Activated CD8-positive, alpha-beta T cell treated with anti-CD3 and anti-CD28 coated beads, Interleukin-2, amount 10 ng/mL, durations not matched to agents 7 days and 5 days (primary cell): ENCODE measurements at regions not wholly inside any gene's neighbourhood (a gene's known extent, or its start where the extent isn't known, plus 50 kb on each side); places are given as distances from the start of the nearest gene placed in this dataset.

Experiments used
- ATAC-seq: fragments of 150-1000 bp; cut with Tn5 transposase; one replicate; pipeline ENCODE4 v1.10.0; 2021; ENCODE audit warnings: moderate library complexity
- CTCF ChIA-PET: fragments of 350-600 bp; sonication (Branson Sonifier 250); formaldehyde crosslinking; loops from one replicate; lab custom pipeline; 2021; ENCODE audit warnings: antibody characterized with exemption; lab: Charles Lee
- POLR2A ChIA-PET: fragments of 350-600 bp; sonication (Branson Sonifier 250); formaldehyde crosslinking; loops from one replicate; lab custom pipeline; 2021; ENCODE audit warnings: antibody characterized with exemption; lab: Charles Lee
- DNase-seq: peaks from one replicate; pipeline ENCODE4 v3.0.0-alpha.2; 2020
- H3K27ac Mint-ChIP-seq: one replicate; pipeline ENCODE4 v1.8.0; 2021; ENCODE audit warnings: mild to moderate bottlenecking, mixed read lengths
- H3K27me3 Mint-ChIP-seq: one replicate; pipeline ENCODE4 v1.8.0; 2021; ENCODE audit warnings: low read depth, mixed read lengths
- H3K36me3 Mint-ChIP-seq: one replicate; pipeline ENCODE4 v1.8.0; 2021; ENCODE audit warnings: low read depth, mixed read lengths
- H3K4me1 Mint-ChIP-seq: one replicate; pipeline ENCODE4 v1.8.0; 2021; ENCODE audit warnings: low read depth, mixed read lengths
- H3K4me3 Mint-ChIP-seq: one replicate; pipeline ENCODE4 v1.8.0; 2021; ENCODE audit warnings: mild to moderate bottlenecking, mixed read lengths
- H3K9me3 Mint-ChIP-seq: one replicate; pipeline ENCODE4 v1.8.0; 2022; ENCODE audit warnings: mixed read lengths; ENCODE audit not compliant: insufficient read depth

GRCh38 chr3:40763807-40764206, 239.0 kb downstream of the ZNF621 start:
- no peak overlapping the region for H3K27ac Mint-ChIP-seq
- CTCF ChIA-PET: no interaction called here
- POLR2A ChIA-PET: no interaction called here
- DNase-seq (no peak), ATAC-seq (no peak)
- H3K4me3 Mint-ChIP-seq: no peak overlapping the region
- H3K9me3 Mint-ChIP-seq: no peaks in the 10 kb centered on the region
- H3K36me3 Mint-ChIP-seq: no peaks in the 10 kb centered on the region
- no peaks in the 10 kb centered on the region for H3K4me1 Mint-ChIP-seq
- H3K27me3 Mint-ChIP-seq: peaks cover 2% of the 10 kb centered on the region

- Mint-ChIP-seq H3K9me3 (no peaks in the 10 kb centered on the region), H3K4me1 (no peaks in the 10 kb centered on the region), H3K4me3 (no peak overlapping the region), H3K36me3 (no peaks in the 10 kb centered on the region), H3K27ac (no peak overlapping the region), H3K27me3 (peaks cover 2% of the 10 kb centered on the region)
- DNase-seq: no peak
- ATAC-seq: no peak
- ChIA-PET POLR2A (no interaction called here), CTCF (no interaction called here)
Measured at GRCh38 chr3:40764747-40765146, 240.0 kb downstream of the ZNF621 start.

- ChIA-PET CTCF (no interaction called here), POLR2A (no interaction called here)
- DNase-seq (no peak), ATAC-seq (no peak)
- no peak overlapping the region for H3K27ac Mint-ChIP-seq
- no peaks in the 10 kb centered on the region for H3K4me1 Mint-ChIP-seq
- no peaks in the 10 kb centered on the region for H3K36me3 Mint-ChIP-seq
- no peak overlapping the region for H3K4me3 Mint-ChIP-seq
- H3K9me3 Mint-ChIP-seq: no peaks in the 10 kb centered on the region
- H3K27me3 Mint-ChIP-seq: peaks cover 1% of the 10 kb centered on the region
Measured at GRCh38 chr3:40765884-40766283, 241.1 kb downstream of the ZNF621 start.

- CTCF ChIA-PET: no interaction called here
- Mint-ChIP-seq H3K27me3 (no peaks in the 10 kb centered on the region), H3K4me3 (no peak overlapping the region), H3K36me3 (no peaks in the 10 kb centered on the region), H3K9me3 (no peaks in the 10 kb centered on the region), H3K4me1 (no peaks in the 10 kb centered on the region), H3K27ac (no peak overlapping the region)
- ATAC-seq: no peak
- no peak for DNase-seq
- POLR2A ChIA-PET: no interaction called here
Measured at GRCh38 chr3:40766396-40766795, 241.6 kb downstream of the ZNF621 start.

GRCh38 chr3:40768046-40768445, 243.3 kb downstream of the ZNF621 start:
- no peak overlapping the region for H3K4me3 Mint-ChIP-seq
- H3K27me3 Mint-ChIP-seq: no peaks in the 10 kb centered on the region
- no peak for ATAC-seq
- POLR2A ChIA-PET: no interaction called here
- H3K9me3 Mint-ChIP-seq: no peaks in the 10 kb centered on the region
- DNase-seq: no peak
- CTCF ChIA-PET: no interaction called here
- no peaks in the 10 kb centered on the region for H3K4me1 Mint-ChIP-seq
- no peak overlapping the region for H3K27ac Mint-ChIP-seq
- H3K36me3 Mint-ChIP-seq: no peaks in the 10 kb centered on the region

- no peak for DNase-seq
- Mint-ChIP-seq H3K27ac (no peak overlapping the region), H3K4me1 (no peaks in the 10 kb centered on the region), H3K9me3 (no peaks in the 10 kb centered on the region), H3K4me3 (no peak overlapping the region), H3K36me3 (no peaks in the 10 kb centered on the region), H3K27me3 (no peaks in the 10 kb centered on the region)
- ATAC-seq: no peak
- ChIA-PET POLR2A (no interaction called here), CTCF (no interaction called here)
Measured at GRCh38 chr3:40768536-40768935, 243.8 kb downstream of the ZNF621 start.

GRCh38 chr3:40770061-40770460, 245.3 kb downstream of the ZNF621 start:
- no peaks in the 10 kb centered on the region for H3K4me1 Mint-ChIP-seq
- ATAC-seq (no peak), DNase-seq (no peak)
- no peak overlapping the region for H3K27ac Mint-ChIP-seq
- no peak overlapping the region for H3K4me3 Mint-ChIP-seq
- no peaks in the 10 kb centered on the region for H3K27me3 Mint-ChIP-seq
- POLR2A ChIA-PET: no interaction called here
- CTCF ChIA-PET: no interaction called here
- no peaks in the 10 kb centered on the region for H3K36me3 Mint-ChIP-seq
- no peaks in the 10 kb centered on the region for H3K9me3 Mint-ChIP-seq

- no peaks in the 10 kb centered on the region for H3K4me1 Mint-ChIP-seq
- H3K4me3 Mint-ChIP-seq: no peak overlapping the region
- ATAC-seq (no peak), DNase-seq (no peak)
- ChIA-PET CTCF (no interaction called here), POLR2A (no interaction called here)
- H3K9me3 Mint-ChIP-seq: no peaks in the 10 kb centered on the region
- no peak overlapping the region for H3K27ac Mint-ChIP-seq
- no peaks in the 10 kb centered on the region for H3K36me3 Mint-ChIP-seq
- no peaks in the 10 kb centered on the region for H3K27me3 Mint-ChIP-seq
Measured at GRCh38 chr3:40771112-40771511, 246.4 kb downstream of the ZNF621 start.

GRCh38 chr3:40779039-40779438, 254.3 kb downstream of the ZNF621 start:
- ATAC-seq: no peak
- Mint-ChIP-seq H3K27me3 (no peaks in the 10 kb centered on the region), H3K36me3 (no peaks in the 10 kb centered on the region), H3K9me3 (no peaks in the 10 kb centered on the region), H3K4me1 (no peaks in the 10 kb centered on the region), H3K4me3 (no peak overlapping the region), H3K27ac (no peak overlapping the region)
- ChIA-PET CTCF (no interaction called here), POLR2A (no interaction called here)
- no peak for DNase-seq

- H3K4me3 Mint-ChIP-seq: no peak overlapping the region
- H3K27ac Mint-ChIP-seq: no peak overlapping the region
- H3K27me3 Mint-ChIP-seq: no peaks in the 10 kb centered on the region
- ChIA-PET POLR2A (no interaction called here), CTCF (no interaction called here)
- no peaks in the 10 kb centered on the region for H3K4me1 Mint-ChIP-seq
- H3K36me3 Mint-ChIP-seq: no peaks in the 10 kb centered on the region
- ATAC-seq (no peak), DNase-seq (no peak)
- H3K9me3 Mint-ChIP-seq: no peaks in the 10 kb centered on the region
Measured at GRCh38 chr3:40780291-40780924, 255.6 kb downstream of the ZNF621 start.

- Mint-ChIP-seq H3K4me1 (no peaks in the 10 kb centered on the region), H3K9me3 (no peaks in the 10 kb centered on the region), H3K27ac (no peak overlapping the region), H3K27me3 (no peaks in the 10 kb centered on the region), H3K36me3 (no peaks in the 10 kb centered on the region), H3K4me3 (no peak overlapping the region)
- DNase-seq: no peak
- ChIA-PET CTCF (no interaction called here), POLR2A (no interaction called here)
- ATAC-seq: no peak
Measured at GRCh38 chr3:40780925-40781406, 256.2 kb downstream of the ZNF621 start.

- H3K36me3 Mint-ChIP-seq: no peaks in the 10 kb centered on the region
- DNase-seq (no peak), ATAC-seq (no peak)
- POLR2A ChIA-PET: no interaction called here
- CTCF ChIA-PET: no interaction called here
- no peak overlapping the region for H3K27ac Mint-ChIP-seq
- H3K9me3 Mint-ChIP-seq: no peaks in the 10 kb centered on the region
- no peak overlapping the region for H3K4me3 Mint-ChIP-seq
- H3K4me1 Mint-ChIP-seq: no peaks in the 10 kb centered on the region
- H3K27me3 Mint-ChIP-seq: no peaks in the 10 kb centered on the region
Measured at GRCh38 chr3:40782111-40782721, 257.5 kb downstream of the ZNF621 start.

GRCh38 chr3:40790746-40791145, 266.0 kb downstream of the ZNF621 start:
- ChIA-PET CTCF (no interaction called here), POLR2A (no interaction called here)
- no peaks in the 10 kb centered on the region for H3K9me3 Mint-ChIP-seq
- H3K4me1 Mint-ChIP-seq: no peaks in the 10 kb centered on the region
- H3K27ac Mint-ChIP-seq: no peak overlapping the region
- no peak overlapping the region for H3K4me3 Mint-ChIP-seq
- peaks cover 6% of the 10 kb centered on the region for H3K27me3 Mint-ChIP-seq
- ATAC-seq (no peak), DNase-seq (no peak)
- no peaks in the 10 kb centered on the region for H3K36me3 Mint-ChIP-seq
